GM18951 (cell line): ENCODE measurements at regions not wholly inside any gene's neighbourhood (a gene's known extent, or its start where the extent isn't known, plus 50 kb on each side); places are given as distances from the start of the nearest gene placed in this dataset.

Experiments used
- POLR2A ChIP-seq: IDR thresholded peaks from 4 replicates; pipeline ENCODE4 v1.6.1; 2011; ENCODE audit warnings: mild to moderate bottlenecking; ENCODE audit not compliant: insufficient read length, insufficient read depth; ENCODE audit errors: extremely low read depth
- in situ Hi-C: fragments of 300-500 bp; cut with MboI; formaldehyde crosslinking; loops from one replicate; pipeline ENCODE4 v1.12.0; 2022; ENCODE audit warnings: low sequenced_read_pairs, mixed read lengths, inconsistent platforms; ENCODE audit not compliant: unreplicated experiment

DNA sequence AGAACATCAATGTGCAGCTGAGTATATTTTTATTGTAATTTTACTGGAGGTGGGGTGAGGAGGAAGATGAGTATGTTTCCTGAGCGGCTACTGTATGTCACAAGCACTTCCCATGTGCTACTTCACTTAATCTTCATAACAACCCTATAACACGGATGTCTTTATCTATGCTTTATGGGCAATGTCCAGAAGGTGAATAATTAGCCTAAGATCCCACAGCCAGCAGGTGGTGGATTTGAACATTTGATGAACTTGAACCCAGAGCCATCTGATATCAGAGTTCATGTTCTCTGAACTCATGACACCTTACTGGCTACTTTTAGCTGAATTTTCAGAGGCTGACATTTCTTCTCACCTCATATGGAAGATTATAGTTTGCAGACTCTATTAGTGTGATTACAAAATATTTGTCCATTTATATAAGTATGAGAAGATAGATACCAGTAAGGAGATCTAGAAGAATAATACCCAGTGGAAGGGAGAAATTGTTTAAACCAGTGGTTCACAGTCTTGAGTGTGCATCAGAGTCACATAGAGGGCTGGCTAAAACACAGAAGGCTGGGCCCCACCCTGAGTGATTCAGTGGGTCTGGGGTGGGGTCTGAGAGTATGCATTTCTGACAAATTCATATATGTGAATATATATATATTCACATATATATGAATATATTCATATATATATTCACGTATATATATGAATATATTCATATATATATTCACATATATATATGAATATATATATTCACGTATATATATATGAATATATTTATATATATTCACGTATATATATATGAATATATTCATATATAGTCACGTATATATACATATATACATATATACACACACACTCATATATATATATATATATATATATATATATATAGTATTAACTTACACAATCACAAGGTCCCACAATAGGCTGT lies 164.4 kb upstream of the NR3C1 start:
- no peak for TF ChIP-seq POLR2A
- in situ Hi-C loops = no loop called here

DNA sequence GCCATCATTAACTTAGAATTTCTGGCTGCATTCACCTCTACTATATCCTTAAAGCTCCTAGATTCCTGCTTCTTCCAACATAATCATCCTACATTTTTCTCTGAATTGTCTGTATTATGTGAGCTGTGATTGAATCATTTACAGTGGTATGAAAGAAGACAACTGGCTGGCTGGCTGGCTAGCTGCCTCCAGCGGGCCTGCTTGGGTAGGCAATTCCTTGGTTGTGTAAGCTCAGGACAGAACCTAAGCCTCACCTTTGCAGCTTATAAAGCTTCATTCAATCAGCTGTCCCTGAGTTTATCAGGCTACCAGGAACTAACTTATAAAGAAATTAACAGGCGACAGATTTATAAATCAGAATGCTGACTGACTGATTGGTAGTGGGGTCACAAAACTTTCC lies 162.7 kb upstream of the NR3C1 start:
- in situ Hi-C loops = no loop called here
- no peak for TF ChIP-seq POLR2A

DNA sequence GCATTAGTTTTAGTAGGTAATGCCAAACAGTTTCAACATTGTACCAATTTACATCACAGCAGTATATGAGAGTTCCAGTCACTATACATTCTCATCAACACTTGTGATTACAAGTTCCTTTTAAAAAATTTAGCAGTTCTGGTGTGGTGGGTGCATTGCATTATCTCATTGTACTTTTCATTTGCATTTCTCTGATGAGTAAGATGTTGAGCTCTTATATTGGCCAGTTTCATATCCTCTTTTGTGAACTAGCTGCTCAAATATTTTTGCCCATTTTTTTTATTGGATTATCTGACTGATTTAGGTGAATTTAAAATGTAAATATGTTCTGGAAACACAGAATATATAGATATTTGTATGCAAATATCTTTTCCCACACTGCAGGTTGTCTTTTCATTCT lies 160.9 kb upstream of the NR3C1 start:
- in situ Hi-C loops = no loop called here
- TF ChIP-seq POLR2A = no peak

DNA sequence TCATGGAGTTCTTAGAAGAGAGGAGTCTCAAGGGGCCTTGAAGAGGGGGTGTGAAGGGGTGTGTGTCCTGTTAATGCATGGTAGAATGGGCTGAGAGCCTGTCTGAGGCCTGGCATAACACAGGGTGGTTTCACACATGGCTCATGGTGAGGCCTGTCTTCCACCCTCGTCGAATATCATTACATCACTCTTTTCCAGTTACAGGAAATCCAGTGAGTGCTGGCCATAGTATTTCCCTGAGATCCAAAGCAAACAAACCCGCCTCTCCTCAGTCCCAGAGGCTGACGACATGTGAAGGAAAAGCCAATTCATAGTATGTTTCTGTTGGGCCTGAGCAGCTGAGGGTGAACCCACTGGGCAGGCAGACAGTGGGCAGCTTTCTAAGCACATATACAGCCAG lies 159.4 kb upstream of the NR3C1 start:
- in situ Hi-C loops = no loop called here
- TF ChIP-seq POLR2A = no peak

DNA sequence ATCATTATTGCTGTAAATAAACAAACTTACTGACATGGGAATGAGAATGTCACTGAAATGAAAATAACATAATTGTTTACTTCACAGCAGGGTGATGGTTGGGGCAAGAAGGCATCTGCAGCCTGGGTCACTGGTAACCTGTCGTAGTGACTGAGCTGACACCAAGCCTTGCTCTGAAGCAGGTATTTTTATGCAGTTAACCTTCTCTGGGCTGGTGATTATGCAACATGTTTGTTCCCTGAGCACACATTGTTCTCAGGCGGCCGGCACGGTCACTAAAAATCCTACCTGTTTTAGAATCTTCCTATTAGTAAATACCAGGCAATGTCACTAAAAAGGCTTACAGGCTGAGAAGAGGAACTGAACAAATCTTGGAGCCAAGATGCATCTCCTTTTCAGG lies 157.7 kb upstream of the NR3C1 start:
- no peak for TF ChIP-seq POLR2A
- in situ Hi-C loops = no loop called here

DNA sequence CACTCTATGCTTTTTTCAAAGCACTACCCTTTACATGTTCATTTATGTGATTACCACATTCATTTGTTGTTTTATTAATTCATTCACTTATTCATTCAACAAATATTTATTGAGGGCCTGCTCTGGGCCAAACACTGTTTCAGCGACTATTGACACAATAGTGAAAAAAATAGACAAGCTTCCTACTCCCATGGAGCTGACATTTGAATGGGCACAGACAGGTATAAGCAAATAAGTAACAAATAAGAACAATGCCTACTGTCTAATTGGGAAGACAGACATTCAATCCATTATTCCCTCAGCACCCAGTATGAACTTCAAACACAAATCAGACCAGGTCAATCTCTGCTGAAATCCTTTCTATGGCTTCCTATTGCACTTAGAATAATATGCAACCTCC lies 156.9 kb upstream of the NR3C1 start:
- no peak for TF ChIP-seq POLR2A
- in situ Hi-C loops = no loop called here

DNA sequence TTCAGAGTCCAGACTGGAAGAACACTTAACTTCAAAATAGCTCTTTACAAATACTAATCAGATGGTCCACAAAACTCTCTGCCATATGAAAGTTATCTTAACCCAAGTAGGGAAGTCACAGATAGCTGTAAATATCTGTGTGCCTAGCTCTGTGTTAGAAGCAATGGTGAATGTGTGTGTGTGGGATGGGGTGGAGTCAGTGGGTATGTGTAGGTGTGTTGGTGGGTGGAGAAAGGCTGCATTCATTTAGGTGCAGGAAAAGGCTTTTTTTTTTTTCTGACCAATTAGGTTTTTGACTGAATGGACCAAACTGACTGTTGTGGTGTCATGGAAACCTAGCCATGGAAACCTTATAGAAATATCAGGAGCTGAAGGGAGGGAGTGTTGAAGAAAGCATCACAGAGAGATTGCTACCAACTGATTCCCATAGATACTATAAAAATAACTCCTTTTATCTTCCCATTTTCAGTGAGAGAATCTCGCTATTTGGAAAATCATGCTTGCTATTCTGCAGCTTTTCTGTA lies 156.2 kb upstream of the NR3C1 start:
- TF ChIP-seq POLR2A = no peak
- in situ Hi-C loops = no loop called here

DNA sequence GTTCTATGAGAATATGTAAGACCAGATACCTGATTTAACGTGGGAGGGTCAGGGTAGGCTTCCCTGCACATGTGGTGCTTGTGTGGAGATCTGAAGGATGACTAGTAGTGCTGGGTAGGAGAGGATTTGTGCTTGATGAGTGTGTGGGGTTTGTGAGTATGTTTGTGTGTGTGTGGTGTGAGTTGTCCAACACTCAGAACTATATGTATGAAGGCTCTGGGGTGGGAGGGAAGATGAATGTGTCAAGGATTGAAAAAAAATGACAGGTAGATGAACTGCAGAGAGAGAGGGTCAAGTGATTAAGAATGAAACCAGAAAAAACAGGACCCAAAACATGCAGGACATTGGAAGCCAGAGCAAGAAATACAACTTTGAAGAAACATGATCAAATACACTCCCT lies 154.6 kb upstream of the NR3C1 start:
- TF ChIP-seq POLR2A = no peak
- in situ Hi-C loops = no loop called here

DNA sequence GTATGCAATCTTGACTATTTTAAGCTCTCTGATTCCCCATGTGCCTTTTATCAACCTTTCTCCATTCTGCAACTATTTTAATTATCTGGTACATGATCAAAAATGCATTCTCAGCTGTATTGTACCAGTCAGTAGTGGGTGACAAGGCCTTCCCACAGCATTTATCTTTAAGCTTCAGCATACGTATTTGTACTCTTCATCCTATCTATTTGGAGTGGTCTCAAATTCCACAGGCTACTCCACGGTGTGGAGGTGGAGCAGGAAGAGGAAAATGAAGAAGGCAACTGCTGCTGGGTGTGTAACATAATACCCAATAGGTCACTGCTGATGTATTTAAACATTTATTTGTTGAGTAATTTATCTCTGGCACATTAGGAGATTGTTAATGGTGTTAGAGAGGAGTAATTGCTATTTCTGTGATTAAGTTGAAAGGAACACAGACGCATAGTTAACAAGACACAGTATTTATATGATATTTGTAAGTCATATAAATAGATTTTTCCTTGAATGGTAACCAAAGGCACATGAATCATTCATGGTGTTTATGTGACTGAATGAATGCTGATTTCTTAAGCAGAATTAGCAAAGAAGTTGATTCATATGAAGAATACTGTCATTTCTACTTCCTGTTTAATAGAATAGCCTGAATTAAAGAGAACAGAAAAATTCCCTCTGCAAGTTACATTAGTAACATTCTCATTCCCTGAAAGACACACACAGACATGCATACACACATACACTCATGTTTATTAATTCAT lies 153.8 kb upstream of the NR3C1 start:
- in situ Hi-C loops = no loop called here
- no peak for TF ChIP-seq POLR2A

DNA sequence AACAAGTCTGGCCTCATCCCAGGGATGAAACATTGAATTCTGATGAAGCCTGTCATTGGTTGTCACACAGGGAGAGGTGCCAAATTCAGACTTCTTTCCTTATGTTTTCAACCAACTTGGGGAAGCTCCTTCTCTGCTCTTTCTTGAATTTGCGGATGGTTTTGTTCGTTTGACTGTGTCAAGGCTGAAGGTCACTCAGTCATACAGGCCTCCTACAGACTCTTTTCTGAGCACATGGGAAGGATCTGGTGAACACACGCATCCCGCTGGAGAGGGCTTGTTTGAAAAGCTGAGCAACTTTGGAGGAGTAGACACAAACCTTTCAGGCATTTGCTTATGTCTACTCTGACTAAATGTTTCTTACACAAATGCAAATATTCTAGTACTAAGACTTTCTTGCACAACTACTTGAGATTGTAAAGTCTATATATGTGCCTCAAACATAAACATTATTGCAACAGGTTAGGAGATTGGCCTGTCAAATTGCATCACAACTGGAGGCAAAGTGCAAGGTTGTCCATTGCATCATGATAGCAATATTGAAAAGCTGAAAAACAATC lies 151.5 kb upstream of the NR3C1 start:
- TF ChIP-seq POLR2A = no peak
- in situ Hi-C loops = no loop called here

DNA sequence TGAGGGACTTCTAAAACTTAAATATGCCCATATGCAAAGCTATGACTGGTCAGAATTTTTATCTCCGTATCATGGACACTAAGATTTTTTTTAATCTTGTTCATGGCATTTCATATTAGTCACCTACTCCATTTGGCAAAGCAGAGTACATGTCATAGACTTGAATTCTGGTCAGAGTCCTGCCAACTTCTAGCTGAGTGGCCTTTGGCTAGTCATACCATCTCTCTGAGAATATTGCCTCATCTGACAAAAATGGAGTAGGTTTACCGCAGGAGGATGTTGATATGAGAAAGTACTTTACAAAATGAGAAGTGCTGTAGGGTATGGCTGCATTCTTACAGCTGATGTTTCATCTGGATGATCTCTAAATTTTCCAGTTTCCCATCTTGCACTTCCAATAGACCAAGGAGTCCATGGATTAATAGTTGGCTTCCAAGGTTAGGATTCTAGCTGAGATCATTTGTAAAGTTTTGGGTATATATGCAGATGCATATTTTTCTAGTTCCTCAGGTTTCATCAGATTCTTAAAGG lies 150.8 kb upstream of the NR3C1 start:
- in situ Hi-C loops = no loop called here
- TF ChIP-seq POLR2A = no peak

DNA sequence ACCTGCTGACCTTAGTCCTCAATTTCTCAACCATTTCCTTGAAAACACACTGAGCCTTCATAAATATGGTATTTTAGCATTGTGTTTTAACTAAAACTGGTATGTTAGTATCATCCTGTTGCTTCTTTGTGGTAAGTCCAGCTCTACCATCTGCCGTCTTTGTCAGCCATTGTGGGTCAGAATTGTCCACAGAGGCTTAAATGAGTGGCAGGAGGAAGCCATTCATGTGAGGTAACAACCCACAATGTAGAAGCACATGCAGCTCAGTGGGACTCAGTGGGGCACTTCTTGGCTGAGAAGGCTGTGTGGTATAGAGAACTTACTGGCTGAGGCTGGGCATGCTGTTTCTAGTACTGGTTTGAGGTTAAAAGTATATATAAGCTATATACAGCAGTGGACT lies 149.2 kb upstream of the NR3C1 start:
- in situ Hi-C loops = no loop called here
- no peak for TF ChIP-seq POLR2A

DNA sequence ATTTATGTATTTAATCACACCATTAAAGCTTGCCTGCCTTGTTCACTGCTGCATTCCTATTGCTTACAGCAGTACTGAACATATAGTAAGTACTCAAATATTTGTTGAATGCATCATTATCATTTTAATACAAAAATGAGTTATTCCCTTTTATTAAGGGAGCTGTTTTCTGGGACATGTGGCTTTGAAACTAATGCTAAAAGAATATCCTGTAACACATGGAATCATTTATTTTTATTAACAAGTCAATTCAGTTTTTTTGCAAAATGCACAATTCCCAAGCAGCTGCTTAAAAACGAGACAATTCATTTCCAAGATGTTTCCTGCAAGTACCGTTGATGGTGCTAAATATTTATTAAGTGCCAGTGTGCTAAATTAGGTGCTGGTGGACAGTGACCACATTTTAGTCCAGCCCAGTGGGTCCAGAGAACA lies 148.3 kb upstream of the NR3C1 start:
- in situ Hi-C loops = no loop called here
- TF ChIP-seq POLR2A = no peak
